ENCODE measurements at regions not wholly inside any gene's neighbourhood (a gene's known extent, or its start where the extent isn't known, plus 50 kb on each side); places are given as distances from the start of the nearest gene placed in this dataset.

GRCh38 chr12:94813314-94813713 lies 163.0 kb upstream of the TMCC3 start:
- Histone ChIP-seq H3K9me3 (ENCODE audit: control insufficient read depth, low read length) (peaks cover 7% of the 10 kb centered on the region), H3K4me1 (peaks cover 19% of the 10 kb centered on the region), H3K79me2 (peaks cover 16% of the 10 kb centered on the region), H3K4me3 (ENCODE audit: low read depth, low read length) (no peak overlapping the region), H3K9ac (no peak overlapping the region), H3K27me3 (ENCODE audit: control insufficient read depth, insufficient read depth, low read length) (no peaks in the 10 kb centered on the region), H2AFZ (no peak overlapping the region), H3K36me3 (ENCODE audit: control insufficient read depth, insufficient read depth, low read length) (no peaks in the 10 kb centered on the region), H3K27ac (no peak overlapping the region), H3K4me2 (ENCODE audit: low read length) (no peak overlapping the region)
- TF ChIP-seq CTCF (IDR thresholded peaks at IDR 0.05) = no peak

- Histone ChIP-seq H3K4me3 (ENCODE audit: low read depth, low read length) (no peak overlapping the region), H3K27me3 (ENCODE audit: control insufficient read depth, insufficient read depth, low read length) (no peaks in the 10 kb centered on the region), H3K36me3 (ENCODE audit: control insufficient read depth, insufficient read depth, low read length) (no peaks in the 10 kb centered on the region), H3K4me2 (ENCODE audit: low read length) (no peak overlapping the region), H3K9ac (no peak overlapping the region), H3K27ac (no peak overlapping the region), H2AFZ (no peak overlapping the region), H3K79me2 (peaks cover 16% of the 10 kb centered on the region), H3K4me1 (peaks cover 12% of the 10 kb centered on the region), H3K9me3 (ENCODE audit: control insufficient read depth, low read length) (peaks cover 7% of the 10 kb centered on the region)
- no peak for TF ChIP-seq CTCF (IDR thresholded peaks at IDR 0.05)
These were observed 162.0 kb upstream of the TMCC3 start for GRCh38 chr12:94812345-94812744.

DNA sequence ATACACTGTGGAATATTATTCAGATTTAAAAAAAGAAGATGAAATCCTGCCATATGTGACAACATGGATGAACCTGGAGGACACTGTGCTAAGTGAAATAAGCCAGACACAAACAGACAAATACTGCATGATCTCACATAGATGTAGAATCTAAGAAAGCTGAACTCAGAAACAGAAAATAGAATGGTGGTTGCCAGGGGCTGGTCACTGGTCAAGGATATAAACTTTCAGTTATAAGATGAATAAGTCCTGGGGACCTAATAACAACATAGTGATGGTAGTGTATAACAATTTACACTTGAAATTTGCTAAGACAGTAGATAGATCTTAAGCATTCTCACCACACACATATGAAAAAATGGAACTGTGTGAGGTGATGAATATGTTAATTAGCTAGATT lies 161.3 kb upstream of the TMCC3 start:
- H3K27me3 ChIP-seq (ENCODE audit: control insufficient read depth, insufficient read depth, low read length) = no peaks in the 10 kb centered on the region
- H3K27ac ChIP-seq = no peak overlapping the region
- no peak for TF ChIP-seq CTCF (IDR thresholded peaks at IDR 0.05)
- peaks cover 7% of the 10 kb centered on the region for H3K9me3 ChIP-seq (ENCODE audit: control insufficient read depth, low read length)
- no peaks in the 10 kb centered on the region for H3K36me3 ChIP-seq (ENCODE audit: control insufficient read depth, insufficient read depth, low read length)
- H3K79me2 ChIP-seq = peaks cover 16% of the 10 kb centered on the region
- H3K9ac ChIP-seq = no peak overlapping the region
- no peak overlapping the region for H2AFZ ChIP-seq
- peaks cover 12% of the 10 kb centered on the region for H3K4me1 ChIP-seq
- H3K4me3 ChIP-seq (ENCODE audit: low read depth, low read length) = no peak overlapping the region
- H3K4me2 ChIP-seq (ENCODE audit: low read length) = no peak overlapping the region

DNA sequence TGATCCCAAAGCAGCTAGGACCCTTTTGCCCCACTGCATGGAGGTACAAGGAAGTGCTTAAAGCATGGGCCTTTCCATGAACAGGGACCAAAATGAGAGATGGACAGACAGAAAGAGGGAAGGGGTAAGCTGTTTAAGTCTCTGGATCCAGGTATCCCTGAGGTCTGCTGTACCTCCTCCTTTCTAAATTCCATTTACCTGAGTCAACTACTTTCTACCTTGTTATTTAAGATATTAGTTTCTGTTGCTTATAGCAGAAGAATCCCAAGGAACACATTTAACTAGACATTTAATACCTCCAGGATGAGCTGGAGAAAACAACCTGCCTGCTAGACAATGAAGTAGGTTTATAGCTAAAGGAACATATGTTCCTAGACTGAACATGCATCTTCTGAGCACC lies 157.6 kb upstream of the TMCC3 start:
- peaks cover 13% of the 10 kb centered on the region for H3K4me1 ChIP-seq
- H2AFZ ChIP-seq = no peak overlapping the region
- no peak overlapping the region for H3K4me3 ChIP-seq (ENCODE audit: low read depth, low read length)
- H3K79me2 ChIP-seq = peaks cover 20% of the 10 kb centered on the region
- H3K9me3 ChIP-seq (ENCODE audit: control insufficient read depth, low read length) = no peaks in the 10 kb centered on the region
- no peak overlapping the region for H3K4me2 ChIP-seq (ENCODE audit: low read length)
- H3K27me3 ChIP-seq (ENCODE audit: control insufficient read depth, insufficient read depth, low read length) = no peaks in the 10 kb centered on the region
- no peaks in the 10 kb centered on the region for H3K36me3 ChIP-seq (ENCODE audit: control insufficient read depth, insufficient read depth, low read length)
- TF ChIP-seq CTCF (IDR thresholded peaks at IDR 0.05) = no peak
- H3K27ac ChIP-seq = no peak overlapping the region
- H3K9ac ChIP-seq = no peak overlapping the region

DNA sequence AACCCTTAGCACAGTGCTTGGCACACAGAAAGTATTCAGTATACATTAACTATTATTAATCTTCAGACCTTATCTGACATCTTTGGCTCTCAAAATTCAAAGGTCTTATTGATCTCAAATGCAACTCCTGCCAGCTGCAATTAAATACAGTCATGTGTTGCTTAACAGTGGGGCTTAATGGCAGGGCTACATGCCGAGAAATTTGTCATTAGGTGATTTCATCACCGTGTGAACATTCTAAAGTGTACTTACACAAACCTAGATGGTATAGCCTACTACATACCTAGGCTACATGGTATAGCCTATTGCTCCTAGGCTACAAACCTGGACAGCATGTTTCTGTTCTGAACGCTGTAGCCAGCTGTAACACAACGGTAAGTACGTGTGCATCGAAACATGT lies 156.3 kb upstream of the TMCC3 start:
- H3K9me3 ChIP-seq (ENCODE audit: control insufficient read depth, low read length) = no peaks in the 10 kb centered on the region
- no peak for TF ChIP-seq CTCF (IDR thresholded peaks at IDR 0.05)
- H3K9ac ChIP-seq = no peak overlapping the region
- peaks cover 17% of the 10 kb centered on the region for H3K79me2 ChIP-seq
- peaks cover 19% of the 10 kb centered on the region for H3K4me1 ChIP-seq
- H3K36me3 ChIP-seq (ENCODE audit: control insufficient read depth, insufficient read depth, low read length) = no peaks in the 10 kb centered on the region
- H2AFZ ChIP-seq = no peak overlapping the region
- H3K4me3 ChIP-seq (ENCODE audit: low read depth, low read length) = no peak overlapping the region
- no peak overlapping the region for H3K27ac ChIP-seq
- H3K27me3 ChIP-seq (ENCODE audit: control insufficient read depth, insufficient read depth, low read length) = no peaks in the 10 kb centered on the region
- H3K4me2 ChIP-seq (ENCODE audit: low read length) = no peak overlapping the region
